SK-N-DZ (cell line): ENCODE measurements at regions not wholly inside any gene's neighbourhood (a gene's known extent, or its start where the extent isn't known, plus 50 kb on each side); places are given as distances from the start of the nearest gene placed in this dataset.

ENCODE experiments used
- DNase-seq: peaks from one replicate; pipeline ENCODE4 v3.0.0-alpha.2; 2015; ENCODE audit warnings: low spot score

DNA sequence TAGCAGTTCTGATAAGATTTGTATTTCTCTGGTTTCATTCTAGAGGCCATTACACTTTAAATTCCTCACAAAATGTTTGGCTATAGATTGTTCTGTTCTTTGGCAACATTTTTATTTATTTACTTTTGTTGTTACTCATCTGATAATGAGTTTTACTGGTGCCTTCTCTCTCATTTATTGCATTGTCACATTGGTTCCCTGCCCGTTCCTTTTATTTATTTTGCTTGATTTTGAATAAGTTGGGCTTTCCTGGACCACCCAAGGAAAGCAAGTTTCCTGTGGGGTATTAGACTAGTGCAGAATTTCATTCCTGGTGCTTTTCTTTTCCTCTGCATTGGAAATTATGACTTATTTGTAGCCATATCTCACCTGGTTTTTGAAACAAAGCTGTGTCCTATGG, 232.0 kb downstream of the SOCS6 start:
- DNase-seq: no peak

DNA sequence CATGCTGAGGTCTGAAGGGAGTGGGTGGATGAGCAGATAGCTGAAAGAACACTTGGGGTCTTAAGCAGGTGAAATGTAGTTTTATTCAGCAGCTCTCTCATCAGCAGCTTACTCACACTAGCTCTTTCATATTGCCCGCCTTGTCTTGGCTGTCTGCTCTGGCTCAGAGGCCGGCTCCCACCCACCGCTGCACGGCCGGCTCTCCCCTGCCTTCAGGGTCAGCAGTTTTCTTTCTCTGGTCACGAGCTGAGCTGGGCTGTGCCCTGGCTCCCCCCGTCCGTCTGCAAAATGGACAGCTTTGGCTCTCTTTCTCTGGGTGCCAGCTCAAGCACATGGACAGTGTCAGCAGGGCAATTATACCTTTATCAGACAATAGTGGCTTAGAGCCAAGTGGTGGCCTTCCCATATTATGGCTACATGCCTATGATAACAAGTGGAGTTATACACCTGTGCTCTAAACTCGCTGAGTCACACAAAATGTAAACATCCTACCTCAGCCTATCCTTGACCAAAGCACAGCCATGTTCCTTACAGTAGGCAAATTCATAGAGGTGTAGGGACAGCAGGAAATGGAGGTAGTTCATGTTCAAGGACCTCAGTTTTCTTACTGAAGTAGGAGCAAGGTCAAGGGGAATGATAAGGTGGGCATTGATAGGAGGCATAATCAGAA, 224.8 kb downstream of the SOCS6 start:
- no peak for DNase-seq

DNA sequence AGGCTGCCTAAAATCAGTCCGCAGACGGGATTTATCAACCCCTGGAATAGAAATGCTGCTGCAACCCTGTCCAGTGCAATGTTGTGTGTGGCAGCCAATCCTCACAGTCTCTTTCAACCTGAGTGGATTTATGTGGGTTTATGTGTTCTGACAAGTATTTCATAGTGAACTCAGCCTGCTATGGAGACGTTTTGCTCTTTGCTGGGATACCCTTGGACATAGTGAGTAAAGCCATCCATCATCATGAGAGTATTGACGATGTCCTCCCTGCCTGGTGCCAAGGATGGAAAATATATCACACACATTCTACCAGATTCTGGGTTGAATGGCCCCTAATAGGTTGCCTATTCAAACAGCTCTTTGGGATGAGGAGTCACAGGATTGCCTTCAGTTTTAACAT, 219.1 kb downstream of the SOCS6 start:
- DNase-seq: no peak

DNA sequence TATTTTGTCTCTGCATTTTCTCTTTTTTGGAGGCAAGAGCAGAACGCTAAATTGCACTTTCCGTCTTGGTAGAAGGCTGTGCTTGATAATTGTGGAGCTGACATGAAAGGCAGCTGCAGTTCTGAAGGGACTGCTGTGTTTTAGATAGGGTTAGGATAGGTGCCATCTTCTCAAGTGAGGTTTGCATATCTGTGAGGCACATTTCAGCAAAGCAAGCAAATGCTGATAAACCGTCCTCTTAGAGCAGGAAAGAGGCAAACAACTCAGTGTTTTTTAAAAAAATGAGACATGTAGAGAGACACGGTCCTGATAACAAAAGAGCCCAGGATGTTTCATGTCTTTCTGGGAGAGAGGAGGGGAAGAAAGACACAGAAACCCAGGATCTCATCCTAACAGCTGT, 217.7 kb downstream of the SOCS6 start:
- DNase-seq: no peak

DNA sequence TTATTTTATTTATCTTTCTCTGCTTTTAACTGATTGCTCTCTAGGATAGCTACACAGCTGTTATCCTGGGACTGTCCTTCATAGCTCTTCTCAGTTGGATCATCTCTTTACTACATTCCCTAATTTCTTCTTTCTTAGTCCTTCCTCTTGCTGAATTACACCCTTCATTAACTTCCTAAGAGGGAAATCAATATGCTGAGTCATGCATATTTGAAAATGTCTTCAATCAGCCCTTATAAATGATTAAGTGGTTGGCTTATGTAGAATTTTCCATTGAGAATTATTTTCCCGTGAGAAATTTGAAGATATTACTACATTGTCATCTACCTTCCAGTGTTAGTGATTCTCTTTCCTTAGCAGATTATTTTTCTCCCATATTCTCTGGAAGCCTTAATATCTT, 214.2 kb downstream of the SOCS6 start:
- DNase-seq: no peak

DNA sequence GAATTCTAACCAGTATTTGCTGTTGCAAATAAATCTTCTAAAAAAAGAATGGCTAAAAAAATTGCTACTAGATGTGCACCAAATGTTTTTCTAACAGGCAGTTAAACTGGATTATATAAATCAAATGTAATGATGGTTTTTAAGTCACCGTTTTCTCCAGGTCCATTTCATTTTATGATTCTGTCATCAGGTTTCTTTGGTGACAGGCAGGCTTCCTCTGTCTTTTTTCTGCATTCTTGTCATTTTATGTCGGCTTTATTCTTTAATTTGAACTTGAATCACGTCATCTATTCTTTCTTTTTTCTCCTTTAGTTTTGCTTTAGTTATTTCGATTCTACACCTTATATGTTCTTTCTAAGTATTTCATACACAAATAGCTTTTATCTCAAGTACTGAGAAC, 212.5 kb downstream of the SOCS6 start:
- no peak for DNase-seq

DNA sequence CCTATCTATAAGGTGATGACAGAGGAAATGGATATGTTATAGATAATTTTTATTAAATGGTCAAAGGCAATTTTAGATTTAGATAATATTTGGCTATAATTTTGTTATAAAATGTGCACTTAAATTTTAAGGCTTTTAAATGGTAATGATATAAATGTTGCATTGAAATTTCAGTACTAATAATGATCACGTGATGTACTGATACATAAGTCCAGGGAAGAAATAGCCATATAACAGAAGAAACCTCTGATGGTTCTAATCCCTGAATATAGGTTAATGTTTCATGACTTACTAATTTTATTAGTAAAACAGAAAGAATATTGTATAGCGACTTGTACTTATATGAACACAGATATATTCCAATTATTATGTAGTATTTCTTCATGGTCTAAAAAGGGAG, 211.9 kb downstream of the SOCS6 start:
- no peak for DNase-seq

DNA sequence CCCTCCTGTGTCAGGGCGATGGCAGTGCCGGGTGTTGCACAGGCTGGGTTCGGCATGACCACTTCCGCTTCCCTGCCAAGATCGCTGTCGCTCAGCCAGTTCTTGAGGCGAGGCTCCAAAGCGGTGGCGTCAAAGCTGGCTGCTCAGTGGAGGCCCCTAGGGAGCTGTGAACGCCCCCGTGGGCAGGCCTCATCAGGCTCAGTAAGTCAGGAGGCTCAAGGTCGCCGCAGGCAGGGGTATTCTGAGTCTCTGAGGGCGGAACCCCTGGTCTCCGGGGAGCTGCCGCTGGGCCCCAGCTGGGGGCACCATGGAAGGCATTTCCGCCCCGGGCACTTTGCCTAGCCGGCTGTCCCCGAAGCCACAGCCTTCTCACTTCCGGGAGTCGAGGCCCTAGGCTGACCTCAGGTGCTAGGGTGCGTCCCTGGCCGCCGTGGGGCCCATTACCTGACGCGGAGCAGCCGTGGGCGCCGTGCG, 210.4 kb downstream of the SOCS6 start:
- DNase-seq: no peak

DNA sequence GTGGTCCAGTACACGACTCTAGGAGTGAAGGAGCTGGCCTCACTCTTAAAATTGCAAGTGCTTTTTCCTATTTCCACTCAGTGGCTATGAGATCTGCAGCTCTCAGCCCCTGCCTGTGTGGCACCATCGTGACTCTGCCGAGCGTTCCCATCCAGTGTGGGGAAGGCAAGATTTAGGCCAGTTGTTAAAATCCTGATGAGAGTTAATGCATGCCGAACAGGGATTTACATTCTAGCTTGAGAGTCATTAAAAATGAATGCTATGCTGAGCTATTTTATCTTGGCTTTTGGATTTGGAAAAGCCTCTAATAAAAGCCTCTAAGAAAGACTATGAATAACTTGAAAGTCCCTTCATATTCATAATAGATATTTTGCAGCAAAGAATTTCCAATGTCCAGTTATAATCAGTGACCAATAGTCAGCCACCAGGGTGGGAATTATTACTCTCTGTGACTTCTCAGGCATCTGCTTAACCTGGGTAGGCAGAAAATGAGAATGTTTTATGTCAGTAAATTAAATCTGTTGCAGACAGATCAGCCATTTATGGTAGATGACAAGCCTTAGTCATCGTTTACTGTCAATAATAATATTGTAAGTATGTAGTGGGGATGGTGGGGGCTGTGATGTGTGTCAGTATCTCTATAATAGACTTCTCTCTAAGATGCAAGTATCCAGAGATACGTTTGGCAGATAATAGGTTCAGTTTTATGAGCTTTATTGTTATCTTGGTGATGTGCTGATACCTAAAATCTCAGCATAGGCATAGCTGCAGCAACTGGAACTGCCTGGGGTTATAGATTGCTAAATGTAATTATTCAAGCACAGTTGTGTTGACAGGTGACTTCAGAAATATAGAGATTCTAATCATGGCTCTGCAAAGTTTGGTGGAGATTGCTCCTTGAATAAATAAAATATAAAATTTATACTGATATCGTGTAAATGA, 207.8 kb downstream of the SOCS6 start:
- DNase-seq: peak; percentile 67

DNA sequence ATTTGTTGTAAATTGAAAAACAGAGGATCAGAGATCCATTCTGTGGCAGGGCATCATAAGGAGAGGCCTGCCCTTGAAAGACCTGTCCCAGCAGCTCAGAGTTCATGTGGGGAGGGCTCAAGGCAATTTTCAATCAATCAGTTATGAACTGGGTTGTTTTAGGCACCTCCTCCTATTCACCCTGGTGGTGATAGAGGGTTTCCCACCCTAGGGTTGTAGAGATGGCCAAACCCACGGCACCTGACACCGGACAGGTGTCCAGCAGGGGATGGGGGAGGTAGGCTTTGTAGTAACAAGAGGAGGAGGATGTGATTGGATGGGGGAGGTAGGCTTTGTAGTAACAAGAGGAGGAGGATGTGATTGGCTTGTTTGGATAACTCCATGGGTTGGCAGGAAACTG, 205.7 kb downstream of the SOCS6 start:
- DNase-seq: no peak

DNA sequence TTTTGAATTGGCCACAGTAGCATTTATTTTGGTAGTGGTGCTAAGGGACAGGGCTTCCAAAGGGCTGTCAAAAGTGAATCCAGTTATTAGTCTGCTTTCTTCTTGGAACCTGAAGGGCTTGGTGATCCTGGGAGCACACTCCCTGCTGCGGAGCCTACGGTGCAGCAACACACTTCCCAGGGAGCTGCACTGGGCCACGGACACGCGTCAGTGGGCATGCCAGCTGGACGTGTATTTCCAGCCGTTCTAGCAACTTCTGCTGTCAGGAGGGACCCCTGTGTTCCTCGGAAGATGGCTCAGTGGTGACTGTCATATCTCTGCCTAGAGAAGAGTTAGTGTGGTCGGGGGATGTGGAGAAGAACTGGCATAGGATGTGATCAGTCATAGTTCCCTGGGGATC, 204.6 kb downstream of the SOCS6 start:
- no peak for DNase-seq

DNA sequence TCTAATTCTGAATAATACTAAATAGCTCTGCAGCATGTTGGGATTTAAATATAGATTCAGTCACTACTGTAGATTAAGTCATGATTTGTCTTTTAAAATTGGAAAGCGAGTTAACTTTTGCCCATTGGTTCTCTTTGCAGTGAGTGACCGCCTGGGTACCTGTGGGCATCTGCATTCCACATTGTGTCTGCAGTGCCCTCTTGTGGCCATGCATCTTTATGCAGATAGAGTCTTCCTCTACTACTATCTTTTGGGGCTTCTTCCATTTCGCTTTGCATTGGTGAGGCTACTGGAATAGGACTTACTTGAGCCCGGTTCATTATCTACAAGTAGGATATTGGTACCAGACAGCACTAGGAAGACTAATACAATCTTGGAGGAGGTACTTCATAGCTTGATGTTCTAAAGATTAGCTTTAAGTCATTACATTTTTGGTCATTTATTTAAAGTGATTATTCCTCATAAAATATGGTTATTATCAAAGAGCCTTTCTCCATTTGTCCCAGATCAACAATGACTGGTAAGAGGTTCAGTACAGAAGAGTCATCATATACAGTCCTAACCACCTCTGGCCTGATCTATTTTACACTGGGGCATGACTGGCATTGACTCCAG, 203.0 kb downstream of the SOCS6 start:
- DNase-seq: peak; percentile 68

DNA sequence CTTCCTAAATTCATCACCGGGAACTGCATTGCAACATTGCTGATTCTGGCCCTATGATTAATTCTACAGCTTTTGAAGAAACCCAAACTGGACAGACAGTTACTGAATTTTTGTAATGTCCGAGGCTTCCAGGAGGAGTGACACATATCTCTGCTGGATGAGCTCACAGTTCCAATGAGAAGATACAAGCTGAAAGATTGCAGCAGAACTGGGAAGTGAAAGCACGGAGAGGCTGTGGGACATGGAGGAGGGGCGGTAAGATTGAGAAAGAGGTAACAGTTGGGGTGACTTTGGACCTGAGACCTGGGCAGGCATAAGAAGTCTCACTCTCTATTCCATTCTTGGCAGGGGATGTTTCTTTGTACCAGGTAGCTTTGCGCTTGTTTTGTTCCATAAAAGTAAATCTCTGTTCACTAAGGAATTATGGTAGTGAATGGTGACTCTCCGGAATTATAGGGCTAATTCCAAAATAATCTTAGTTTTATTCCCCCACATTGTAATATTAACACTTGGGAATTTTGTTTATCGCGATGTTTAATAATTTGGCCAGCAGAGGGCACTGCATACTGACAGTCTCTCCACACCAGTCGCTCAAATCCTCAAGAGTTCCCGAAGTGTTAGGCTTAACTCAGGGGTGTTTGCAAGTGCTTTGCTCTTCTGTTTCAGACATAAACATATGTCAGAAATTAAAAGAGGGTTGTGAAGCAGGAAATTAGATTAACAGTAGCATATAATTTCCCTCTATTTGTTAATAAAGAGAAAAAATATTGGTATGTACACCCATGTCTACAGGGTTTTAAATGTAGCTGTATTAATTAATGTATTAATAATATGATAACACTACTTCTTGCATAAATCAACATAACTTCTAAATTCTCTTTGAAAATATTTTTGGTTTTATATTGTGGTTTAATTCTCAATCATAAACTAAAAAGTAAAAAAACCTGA, 201.4 kb downstream of the SOCS6 start:
- peak; percentile 64 for DNase-seq

DNA sequence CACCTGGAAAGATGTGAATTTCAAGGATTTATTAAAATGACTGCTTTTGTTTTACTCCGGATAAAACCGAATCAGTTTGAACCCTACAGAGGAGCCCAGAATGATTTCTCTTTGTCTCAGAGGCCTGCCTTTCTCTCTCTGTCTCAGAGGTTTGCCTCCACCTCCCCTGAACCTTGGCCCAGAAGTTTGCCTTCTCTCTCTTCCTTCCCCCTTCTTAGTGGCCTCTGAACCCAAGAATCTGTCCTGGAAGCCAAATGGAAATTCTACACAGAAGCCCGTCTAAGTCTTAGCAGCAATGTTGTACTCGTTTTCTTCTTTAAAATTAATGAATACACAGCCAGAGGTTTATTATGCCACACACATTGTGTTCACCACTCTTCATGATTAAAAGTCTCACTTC, 200.7 kb downstream of the SOCS6 start:
- DNase-seq: no peak

DNA sequence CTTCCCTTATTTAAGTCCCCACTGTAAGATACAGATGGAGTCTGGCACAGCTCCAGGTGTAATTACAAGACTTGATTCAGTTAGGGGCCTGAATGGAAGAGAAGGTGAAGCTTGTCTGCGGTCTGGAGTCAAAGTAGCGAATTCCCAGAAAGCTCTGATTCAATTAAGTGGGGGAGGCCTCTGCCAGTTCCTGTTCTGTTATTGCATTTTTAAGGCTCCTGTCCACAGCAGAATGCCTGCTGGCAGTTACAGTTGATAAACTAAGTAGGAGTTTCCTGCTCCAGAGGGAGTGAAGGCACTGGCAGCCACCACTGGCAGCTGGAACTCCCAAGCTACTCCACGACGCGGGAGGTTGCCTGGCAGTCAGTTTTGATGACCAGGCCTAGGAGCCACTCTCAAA, 181.1 kb downstream of the SOCS6 start:
- peak; percentile 99 for DNase-seq

DNA sequence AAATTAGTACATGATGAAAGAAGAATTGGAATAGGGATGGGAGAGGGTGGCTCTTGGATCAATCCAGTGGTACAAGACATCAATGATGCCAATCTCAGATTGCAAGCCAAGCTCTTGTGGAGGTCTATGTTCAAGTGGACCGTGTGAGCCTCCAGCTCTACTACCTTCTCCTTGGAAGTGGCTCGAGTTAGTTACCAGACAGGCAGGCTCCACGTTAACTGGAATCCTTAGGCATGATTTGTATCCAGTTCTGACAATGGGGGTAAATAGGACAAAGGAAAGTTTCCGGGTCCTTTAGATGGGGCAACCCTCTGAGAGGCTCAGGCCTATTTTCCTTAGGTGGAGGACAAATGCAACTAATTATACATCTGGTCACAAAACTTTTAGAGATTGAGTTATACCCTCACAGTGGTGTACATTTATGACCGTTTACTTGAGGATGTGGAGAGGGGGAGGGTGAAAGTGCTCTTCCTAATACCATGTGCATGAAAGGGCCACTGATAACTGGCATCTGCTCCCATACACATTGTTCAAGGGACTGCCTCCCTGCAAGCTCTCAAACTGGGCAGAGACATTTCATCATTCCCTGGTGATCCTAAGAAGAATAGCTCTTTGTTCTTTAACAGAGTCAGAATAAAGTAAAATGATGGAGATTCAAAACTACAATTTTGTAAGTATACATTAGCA, 180.2 kb downstream of the SOCS6 start:
- no peak for DNase-seq

DNA sequence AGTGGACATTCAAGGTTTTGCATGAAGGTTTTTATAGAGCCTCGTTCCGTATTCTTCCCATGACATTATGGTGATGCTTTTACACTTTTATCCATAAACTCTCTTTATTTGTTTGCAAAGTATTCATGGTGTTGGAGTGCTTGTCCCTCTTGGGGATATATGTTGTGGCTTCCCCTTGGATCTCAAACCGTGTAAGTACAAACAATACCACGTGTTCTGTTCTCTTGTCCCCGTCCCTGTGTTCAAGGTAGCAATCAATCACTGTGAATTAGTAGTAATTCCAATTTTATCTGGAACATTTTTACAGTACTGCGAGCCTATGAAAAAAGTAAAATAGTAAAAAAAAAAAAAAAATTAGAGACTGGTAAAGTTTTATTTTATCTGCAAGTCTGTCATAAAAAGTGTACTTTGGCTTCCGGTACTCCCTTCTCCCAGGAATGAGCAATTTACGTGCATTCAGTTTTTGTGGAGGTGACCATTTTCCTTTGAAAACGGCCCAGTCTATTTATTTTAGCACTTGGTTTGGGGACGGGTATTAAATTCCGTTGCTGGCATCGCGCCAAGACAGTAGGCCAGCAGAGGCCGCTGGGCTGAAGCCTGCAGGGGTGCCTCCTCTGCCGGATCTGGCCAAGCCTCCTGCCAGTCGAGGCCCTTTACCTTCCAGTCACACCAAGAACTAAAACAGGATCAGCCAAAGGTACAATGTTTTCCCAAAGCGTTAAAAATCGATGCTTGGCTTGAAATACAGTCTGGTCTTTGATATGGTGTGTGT, 175.7 kb downstream of the SOCS6 start:
- DNase-seq: peak; percentile 84

DNA sequence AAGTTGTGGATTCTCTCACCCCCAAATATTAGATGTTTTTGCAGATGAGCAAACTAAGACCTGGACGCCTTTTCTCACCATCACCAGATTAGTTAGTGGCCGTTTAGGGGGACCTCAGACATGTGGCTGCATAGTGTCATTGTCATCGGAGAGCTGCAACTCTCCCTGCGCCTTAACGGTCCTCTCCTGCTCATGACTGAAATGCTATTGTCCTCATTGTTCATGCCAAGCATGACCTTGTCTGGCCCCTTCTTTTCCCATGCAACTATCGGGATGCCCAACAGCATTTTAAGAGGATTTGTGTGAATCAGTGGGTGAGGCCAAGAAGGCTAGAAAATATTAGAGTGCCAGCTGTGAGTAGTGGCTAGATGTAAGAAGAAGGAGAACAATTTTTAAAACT, 174.2 kb downstream of the SOCS6 start:
- no peak for DNase-seq

DNA sequence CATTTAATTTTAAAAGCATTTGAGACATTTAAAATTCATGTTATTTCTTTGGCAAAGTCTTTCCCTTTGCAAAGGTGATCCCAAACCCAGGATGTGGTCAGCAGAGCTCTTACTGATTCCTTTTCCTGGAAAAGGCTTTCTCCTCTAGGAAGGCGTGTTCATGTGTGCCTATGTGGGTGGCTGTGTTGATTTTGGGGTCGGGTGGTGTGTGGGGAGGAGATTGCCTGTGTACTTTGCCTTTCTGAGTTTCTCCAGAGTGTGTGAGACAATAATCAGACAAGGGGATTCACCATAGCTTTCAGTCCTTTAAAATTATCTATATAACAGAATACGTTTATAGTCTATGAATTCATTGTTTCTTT, 173.2 kb downstream of the SOCS6 start:
- no peak for DNase-seq
